Endothelial cell of umbilical vein (primary cell): ENCODE measurements at regions not wholly inside any gene's neighbourhood (a gene's known extent, or its start where the extent isn't known, plus 50 kb on each side); places are given as distances from the start of the nearest gene placed in this dataset.

ENCODE experiments used
- BruUV-seq: library from RNA; stranded (reverse); fragments of 400-500 nt; replicated peaks from 2 replicates; lab custom pipeline; 2021; lab: Mats Ljungman, UMichigan
- CTCF ChIA-PET: fragments of 300-600, 350-600 bp; sonication (Branson Sonifier 250); formaldehyde crosslinking; loops from one replicate; lab custom pipeline; 2021; ENCODE audit warnings: antibody characterized with exemption, inconsistent platforms; lab: Charles Lee
- POLR2A ChIA-PET: fragments of 300-600, 350-600 bp; sonication (Branson Sonifier 250); formaldehyde crosslinking; loops from one replicate; lab custom pipeline; 2021; ENCODE audit warnings: antibody characterized with exemption, inconsistent platforms; lab: Charles Lee
- DNase-seq: peaks from one replicate; pipeline ENCODE4 v3.0.0-alpha.2; 2011; ENCODE audit warnings: low read depth, low spot score
- FAIRE-seq: peaks from 2 replicates; lab custom pipeline; 2011; peaks lifted over from hg19 to GRCh38; lab: Jason Lieb, UNC
- H2AFZ ChIP-seq: 2 replicates; pipeline ENCODE4 v1.6.0; 2012; ENCODE audit warnings: low read depth, low read length, control low read depth, inconsistent platforms
- H3K27ac ChIP-seq: 2 replicates; pipeline ENCODE4 v1.5.1; 2011; ENCODE audit warnings: low read depth, mild to moderate bottlenecking, control low read depth, low read length, moderate library complexity; ENCODE audit not compliant: insufficient read depth
- H3K27me3 ChIP-seq, 2 experiments: 2 replicates each; pipeline versions ENCODE4 v1.6.0 to v1.6.1; 2011; ENCODE audit warnings: low read length in 2 of 2, mixed read lengths in 1 of 2; ENCODE audit not compliant: control insufficient read depth in 2 of 2, insufficient read depth in 2 of 2
- H3K36me3 ChIP-seq, 2 experiments: 2 replicates in 1 of 2; 3 replicates in 1 of 2; pipeline ENCODE4 v1.5.1; 2011; ENCODE audit warnings: low read length in 2 of 2, mild to moderate bottlenecking in 1 of 2, moderate library complexity in 1 of 2; ENCODE audit not compliant: control insufficient read depth in 2 of 2, insufficient read depth in 2 of 2; ENCODE audit errors: extremely low read depth in 1 of 2
- H3K4me1 ChIP-seq: 3 replicates; pipeline ENCODE4 v1.5.1; 2011; ENCODE audit warnings: mild to moderate bottlenecking, low read length; ENCODE audit not compliant: control insufficient read depth, insufficient read depth; ENCODE audit errors: extremely low read depth
- H3K4me2 ChIP-seq: 2 replicates; pipeline ENCODE4 v1.6.1; 2011; ENCODE audit warnings: low read length, control low read depth, mixed read lengths; ENCODE audit not compliant: insufficient read depth
- H3K4me3 ChIP-seq, 3 experiments: fragments of 200-600 bp in 1 of 3; sonication (generic), shearing (Covaris generic) in 1 of 3; replicated peaks in 1 of 3; 2 replicates each; pipeline ENCODE4 v1.5.1; 2011 to 2016; ENCODE audit warnings: control low read depth in 3 of 3, low read length in 3 of 3, mild to moderate bottlenecking in 2 of 3, inconsistent platforms in 1 of 3, low read depth in 1 of 3, moderate library complexity in 1 of 3; ENCODE audit not compliant: insufficient read depth in 1 of 3
- H3K79me2 ChIP-seq: 2 replicates; pipeline ENCODE4 v1.6.0; 2012; ENCODE audit warnings: low read length, inconsistent platforms; ENCODE audit not compliant: control insufficient read depth, insufficient read depth
- H3K9ac ChIP-seq: replicated peaks from 2 replicates; pipeline ENCODE3; 2011; ENCODE audit warnings: low read length, control low read depth; ENCODE audit not compliant: insufficient read depth; ENCODE audit errors: extremely low read depth
- H3K9me1 ChIP-seq: replicated peaks from 3 replicates; pipeline ENCODE4 v1.6.0; 2011; ENCODE audit warnings: mild to moderate bottlenecking, low read length; ENCODE audit not compliant: control insufficient read depth, insufficient read depth; ENCODE audit errors: extremely low read depth
- H3K9me3 ChIP-seq: replicated peaks from 2 replicates; pipeline ENCODE4 v1.5.1; 2012; ENCODE audit warnings: low read length, inconsistent platforms; ENCODE audit not compliant: control insufficient read depth, insufficient read depth
- H4K20me1 ChIP-seq: replicated peaks from 2 replicates; pipeline ENCODE3; 2011; ENCODE audit warnings: mild to moderate bottlenecking, low read length; ENCODE audit not compliant: control insufficient read depth, insufficient read depth; ENCODE audit errors: extremely low read depth
- CTCF ChIP-seq, 2 donors: IDR thresholded peaks; 1 replicate in 1 of 2; 2 replicates in 1 of 2; pipeline ENCODE4 v1.5.1; 2011; ENCODE audit warnings: low read length in 2 of 2, mild to moderate bottlenecking in 2 of 2, moderate library complexity in 2 of 2, control low read depth in 1 of 2, inconsistent platforms in 1 of 2, low read depth in 1 of 2; ENCODE audit not compliant: insufficient read depth in 1 of 2; ENCODE audit errors: extremely low read depth in 1 of 2
- FOS ChIP-seq: IDR thresholded peaks from 2 replicates; pipeline ENCODE4 v1.6.1; 2011; ENCODE audit warnings: mild to moderate bottlenecking, low read length, moderate library complexity, borderline replicate concordance; ENCODE audit not compliant: insufficient read depth
- GATA2 ChIP-seq: IDR thresholded peaks from 2 replicates; pipeline ENCODE4 v1.7.0; 2011; ENCODE audit warnings: low read depth, mild to moderate bottlenecking, moderate library complexity, mixed read lengths, low read length; ENCODE audit not compliant: insufficient read length, insufficient read depth
- JUN ChIP-seq: IDR thresholded peaks from 2 replicates; pipeline ENCODE4 v1.6.1; 2011; ENCODE audit warnings: borderline replicate concordance, low read depth; ENCODE audit not compliant: insufficient read length, insufficient read depth
- MYC ChIP-seq: IDR thresholded peaks from one replicate; pipeline ENCODE4 v1.6.1; 2011; ENCODE audit warnings: mild to moderate bottlenecking, low read depth, low read length
- POLR2AphosphoS5 ChIP-seq: IDR thresholded peaks from 2 replicates; pipeline ENCODE4 v1.6.1; 2012; ENCODE audit warnings: low read depth, mild to moderate bottlenecking, control low read depth, low read length, moderate library complexity; ENCODE audit not compliant: insufficient read depth
- dilution Hi-C: fragments of 300-500 bp; cut with MboI; formaldehyde crosslinking; loops from one replicate; pipeline ENCODE4 v1.15.0; 2019; ENCODE audit warnings: low sequenced_read_pairs; ENCODE audit not compliant: extremely low pct_ligation_motif_present
- intact Hi-C: fragments of 100-400 bp; cut with micrococcal nuclease; formaldehyde crosslinking; loops from one replicate; pipeline ENCODE4 v1.10.0; 2022

GRCh38 chr2:38203446-38203810 lies 127.5 kb upstream of the CYP1B1 start:
- Histone ChIP-seq H4K20me1 (no peaks in the 10 kb centered on the region), H2AFZ (no peak overlapping the region), H3K9me1 (no peaks in the 10 kb centered on the region), H3K9me3 (no peaks in the 10 kb centered on the region), H3K27ac (no peak overlapping the region), H3K4me1 (no peaks in the 10 kb centered on the region), H3K4me3 (no peak overlapping the region), H3K36me3 (no peaks in the 10 kb centered on the region), H3K4me2 (no peak overlapping the region), H3K79me2 (no peaks in the 10 kb centered on the region), H3K27me3 (no peaks in the 10 kb centered on the region), H3K9ac (no peak overlapping the region)
- TF ChIP-seq FOS (no peak), POLR2AphosphoS5 (no peak), GATA2 (no peak), MYC (no peak), CTCF (IDR thresholded peaks at IDR 0.05; ENCODE audit: extremely low read depth in 1 of 2, insufficient read depth in 1 of 2, low read depth in 1 of 2, low read length in 2 of 2) (no peak), JUN (no peak)
- intact Hi-C loops (no loop called here), dilution Hi-C loops (no loop called here)
- no TSS peak for BruUV-seq
- POLR2A ChIA-PET = no interaction called here
- CTCF ChIA-PET = no interaction called here
- DNase-seq (no peak), FAIRE-seq (no peak)
